ENCODE measurements at regions not wholly inside any gene's neighbourhood (a gene's known extent, or its start where the extent isn't known, plus 50 kb on each side); places are given as distances from the start of the nearest gene placed in this dataset.

DNA sequence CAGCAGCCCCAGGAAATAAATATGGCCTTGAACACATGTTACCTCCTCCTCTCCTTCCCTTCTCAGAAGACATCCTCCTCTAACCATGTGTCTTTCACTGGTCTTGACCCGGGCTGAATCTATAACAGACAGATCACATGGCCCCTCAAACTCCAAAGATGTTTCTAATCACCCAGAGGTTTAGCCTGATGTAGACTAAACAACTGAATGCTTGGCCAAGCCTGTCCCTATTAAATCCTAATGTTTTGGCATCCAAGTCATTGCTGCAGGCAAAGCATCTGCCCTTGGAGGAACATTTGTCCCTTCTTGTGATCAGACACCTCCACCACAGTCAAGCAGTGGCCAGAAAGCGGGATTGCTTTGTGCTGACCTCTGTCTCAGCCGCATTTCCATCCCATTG, 65.5 kb downstream of the ANKRD60 start:
- intact Hi-C loops (cut with DNase I; ENCODE audit: low total_unique reads) = no loop called here
- H3K9me3 ChIP-seq = no peaks in the 10 kb centered on the region
- no peak for DNase-seq
- H3K4me1 ChIP-seq = no peaks in the 10 kb centered on the region
- no peaks in the 10 kb centered on the region for H3K36me3 ChIP-seq
- 67 to 88% (median 82%) methylated on average over 3 of the region's 3 CpGs for WGBS, 5 donors
- H3K27me3 ChIP-seq (replicated peaks in 1 of 7) = no peaks in the 10 kb centered on the region
- no peak overlapping the region for H3K4me3 ChIP-seq
- TF ChIP-seq POLR2A (IDR thresholded peaks at IDR 0.05) = no peak
- TF ChIP-seq POLR2AphosphoS5 (IDR thresholded peaks at IDR 0.05) = no peak
- TF ChIP-seq, protein P1, sequence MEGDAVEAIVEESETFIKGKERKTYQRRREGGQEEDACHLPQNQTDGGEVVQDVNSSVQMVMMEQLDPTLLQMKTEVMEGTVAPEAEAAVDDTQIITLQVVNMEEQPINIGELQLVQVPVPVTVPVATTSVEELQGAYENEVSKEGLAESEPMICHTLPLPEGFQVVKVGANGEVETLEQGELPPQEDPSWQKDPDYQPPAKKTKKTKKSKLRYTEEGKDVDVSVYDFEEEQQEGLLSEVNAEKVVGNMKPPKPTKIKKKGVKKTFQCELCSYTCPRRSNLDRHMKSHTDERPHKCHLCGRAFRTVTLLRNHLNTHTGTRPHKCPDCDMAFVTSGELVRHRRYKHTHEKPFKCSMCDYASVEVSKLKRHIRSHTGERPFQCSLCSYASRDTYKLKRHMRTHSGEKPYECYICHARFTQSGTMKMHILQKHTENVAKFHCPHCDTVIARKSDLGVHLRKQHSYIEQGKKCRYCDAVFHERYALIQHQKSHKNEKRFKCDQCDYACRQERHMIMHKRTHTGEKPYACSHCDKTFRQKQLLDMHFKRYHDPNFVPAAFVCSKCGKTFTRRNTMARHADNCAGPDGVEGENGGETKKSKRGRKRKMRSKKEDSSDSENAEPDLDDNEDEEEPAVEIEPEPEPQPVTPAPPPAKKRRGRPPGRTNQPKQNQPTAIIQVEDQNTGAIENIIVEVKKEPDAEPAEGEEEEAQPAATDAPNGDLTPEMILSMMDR (IDR thresholded peaks at IDR 0.05 in 8 of 11, conservative IDR thresholded peaks at IDR 0.05 in 3 of 11) = no peak
- H3K27ac ChIP-seq = no peak overlapping the region

DNA sequence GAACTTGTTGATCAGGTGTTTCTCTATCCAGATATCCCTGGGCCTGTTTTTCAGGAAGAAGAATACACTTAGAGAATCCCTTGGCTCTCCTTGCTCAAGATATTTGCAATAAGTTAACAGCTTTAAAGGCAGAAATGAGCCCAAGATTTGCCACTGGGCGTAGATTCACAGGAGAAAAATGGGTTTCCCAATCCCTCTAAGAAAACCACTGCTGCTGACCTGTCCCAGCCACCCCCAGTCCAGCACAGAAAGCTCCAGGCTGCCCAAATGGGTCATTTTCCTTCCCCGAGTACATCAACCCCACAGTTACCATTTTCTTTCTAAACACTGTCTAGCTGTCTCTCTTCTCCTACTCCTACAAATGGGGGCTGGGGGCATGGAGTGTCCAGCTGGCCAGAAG, 67.3 kb downstream of the ANKRD60 start:
- Histone ChIP-seq H3K27ac (no peak overlapping the region), H3K4me1 (no peaks in the 10 kb centered on the region), H3K36me3 (no peaks in the 10 kb centered on the region), H3K9me3 (no peaks in the 10 kb centered on the region), H3K27me3 (replicated peaks in 1 of 7) (no peaks in the 10 kb centered on the region), H3K4me3 (no peak overlapping the region)
- 70 to 91% (median 78%) methylated on average over 2 of the region's 2 CpGs for WGBS, 5 donors
- no peak for DNase-seq
- TF ChIP-seq, protein P1 (IDR thresholded peaks at IDR 0.05 in 8 of 11, conservative IDR thresholded peaks at IDR 0.05 in 3 of 11) = no peak
- TF ChIP-seq POLR2AphosphoS5 (IDR thresholded peaks at IDR 0.05) = no peak
- TF ChIP-seq POLR2A (IDR thresholded peaks at IDR 0.05) = no peak
- intact Hi-C loops (cut with DNase I; ENCODE audit: low total_unique reads) = no loop called here

- Histone ChIP-seq H3K27me3 (replicated peaks in 1 of 7) (no peaks in the 10 kb centered on the region), H3K27ac (no peak overlapping the region), H3K36me3 (no peaks in the 10 kb centered on the region), H3K4me3 (no peak overlapping the region), H3K9me3 (no peaks in the 10 kb centered on the region), H3K4me1 (no peaks in the 10 kb centered on the region)
- no peak for DNase-seq
- WGBS, 5 donors = 83 to 91% (median 88%) methylated on average over 14 to 17 of the region's 17 CpGs
- intact Hi-C loops (cut with DNase I; ENCODE audit: low total_unique reads) = no loop called here
- TF ChIP-seq POLR2AphosphoS5 (IDR thresholded peaks at IDR 0.05) (no peak), POLR2A (IDR thresholded peaks at IDR 0.05) (no peak)
- TF ChIP-seq, protein P1 (IDR thresholded peaks at IDR 0.05 in 8 of 11, conservative IDR thresholded peaks at IDR 0.05 in 3 of 11) = no peak
These were observed 67.9 kb downstream of the ANKRD60 start for GRCh38 chr20:58160451-58161061.

- TF ChIP-seq POLR2A (IDR thresholded peaks at IDR 0.05) (no peak), POLR2AphosphoS5 (IDR thresholded peaks at IDR 0.05) (no peak)
- TF ChIP-seq, protein P1 (IDR thresholded peaks at IDR 0.05 in 8 of 11, conservative IDR thresholded peaks at IDR 0.05 in 3 of 11) = no peak
- 70 to 78% (median 73%) methylated on average over 13 of the region's 13 CpGs for WGBS, 5 donors
- Histone ChIP-seq H3K4me1 (no peaks in the 10 kb centered on the region), H3K27me3 (replicated peaks in 1 of 7) (peaks cover 0 to 43% (median 3%) of the 10 kb centered on the region in 7 donors), H3K36me3 (no peaks in the 10 kb centered on the region), H3K4me3 (no peak overlapping the region), H3K27ac (no peak overlapping the region), H3K9me3 (no peaks in the 10 kb centered on the region)
- no peak for DNase-seq
- intact Hi-C loops (cut with DNase I; ENCODE audit: low total_unique reads) = no loop called here
These were observed 73.1 kb downstream of the ANKRD60 start for GRCh38 chr20:58155148-58155925.
